ENCODE measurements at regions not wholly inside any gene's neighbourhood (a gene's known extent, or its start where the extent isn't known, plus 50 kb on each side); places are given as distances from the start of the nearest gene placed in this dataset.

DNA sequence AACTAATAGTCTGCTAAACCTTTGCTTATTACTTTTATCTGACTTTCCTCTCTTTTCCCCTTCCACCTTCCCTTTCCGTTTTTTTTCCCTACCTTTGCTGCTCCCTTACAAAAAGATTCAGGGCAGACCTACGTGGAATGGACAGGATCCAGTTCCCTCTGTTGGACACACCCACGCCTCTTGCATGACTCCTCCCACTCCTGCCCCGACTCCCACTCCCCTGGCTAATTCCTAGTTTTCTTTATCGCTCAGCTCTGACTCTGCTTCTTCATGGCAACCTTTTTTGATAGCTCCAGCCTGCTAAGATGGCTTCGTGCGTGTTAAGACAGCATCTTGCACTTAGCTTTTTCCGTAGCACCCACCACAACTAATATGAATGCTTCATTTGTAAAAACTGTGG, 715.6 kb upstream of the NRSN1 start:
- no peak overlapping the region for H3K9ac ChIP-seq (ENCODE audit: low read depth, low read length)
- intact Hi-C loops (cut with micrococcal nuclease) = loop anchor here (10.0 kb wide), 1 partner anchor 456 kb away; no protein-coding TSS in a partner anchor
- no peak overlapping the region for H2BK15ac ChIP-seq (ENCODE audit: low read depth, low read length)
- no peak overlapping the region for H2AFZ ChIP-seq (replicated peaks; ENCODE audit: low read length, poor library complexity)
- peaks cover 6% of the 10 kb centered on the region for H3K4me1 ChIP-seq (ENCODE audit: control insufficient read depth, insufficient read depth, low read length)
- TF ChIP-seq, protein P1, sequence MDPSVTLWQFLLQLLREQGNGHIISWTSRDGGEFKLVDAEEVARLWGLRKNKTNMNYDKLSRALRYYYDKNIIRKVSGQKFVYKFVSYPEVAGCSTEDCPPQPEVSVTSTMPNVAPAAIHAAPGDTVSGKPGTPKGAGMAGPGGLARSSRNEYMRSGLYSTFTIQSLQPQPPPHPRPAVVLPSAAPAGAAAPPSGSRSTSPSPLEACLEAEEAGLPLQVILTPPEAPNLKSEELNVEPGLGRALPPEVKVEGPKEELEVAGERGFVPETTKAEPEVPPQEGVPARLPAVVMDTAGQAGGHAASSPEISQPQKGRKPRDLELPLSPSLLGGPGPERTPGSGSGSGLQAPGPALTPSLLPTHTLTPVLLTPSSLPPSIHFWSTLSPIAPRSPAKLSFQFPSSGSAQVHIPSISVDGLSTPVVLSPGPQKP (IDR thresholded peaks at IDR 0.05; ENCODE audit: borderline replicate concordance, low read depth, low read length) = no peak
- 97% methylated on average over 7 of the region's 8 CpGs; no CpG with 5 or more reads in 1 of the 2 experiments for WGBS, 2 experiments (ENCODE audit: extremely low coverage in 2 of 2, insufficient read length in 1 of 2)
- no peak overlapping the region for H2BK120ac ChIP-seq (ENCODE audit: low read depth, low read length)
- in situ Hi-C loops (cut with MboI; ENCODE audit: low sequenced_read_pairs) = no loop called here
- peaks cover 4% of the 10 kb centered on the region for H3K9me1 ChIP-seq (ENCODE audit: insufficient read depth, low read length)
- no peak overlapping the region for H4K8ac ChIP-seq (ENCODE audit: low read depth in 2 of 2, low read length in 2 of 2)
- peaks cover 3% of the 10 kb centered on the region; the same call in 1 of the 2 replicates for H4K20me1 ChIP-seq (ENCODE audit: insufficient read depth, low read length)
- no TSS peak for BruUV-seq (replicated peaks)
- POLR2A ChIA-PET (ENCODE audit: unreplicated experiment) = no interaction called here
- H3K27ac ChIP-seq (ENCODE audit: insufficient read depth, low read length) = no peak overlapping the region
- H2BK5ac ChIP-seq (ENCODE audit: low read depth, low read length, poor library complexity, severe bottlenecking) = no peak overlapping the region
- H3K4me2 ChIP-seq (ENCODE audit: low read depth, low read length) = no peak overlapping the region
- ATAC-seq (ENCODE audit: low read depth) = no peak
- no peak overlapping the region for H2AK5ac ChIP-seq (ENCODE audit: low read depth, low read length)
- no peak overlapping the region for H3K56ac ChIP-seq (ENCODE audit: extremely low read depth, insufficient read depth, low read length)
- no peaks in the 10 kb centered on the region for H3K79me1 ChIP-seq (ENCODE audit: low read depth in 1 of 2, low read length in 2 of 2)
- no peak for DNase-seq
- H3K14ac ChIP-seq (replicated peaks; ENCODE audit: low read depth, low read length) = no peak overlapping the region
- no peak overlapping the region for H3K4ac ChIP-seq (ENCODE audit: low read depth, low read length)
- no peak overlapping the region for H3K4me3 ChIP-seq (ENCODE audit: insufficient read depth, low read depth, low read length)
- dilution Hi-C loops (cut with HindIII; ENCODE audit: low sequenced_read_pairs, unreplicated experiment) = no loop called here
- H3K27me3 ChIP-seq (ENCODE audit: control insufficient read depth, insufficient read depth, low read length) = no peaks in the 10 kb centered on the region
- no peak overlapping the region for H3K18ac ChIP-seq (ENCODE audit: low read depth, low read length)
- CTCF ChIA-PET = no interaction called here
- H4K5ac ChIP-seq (ENCODE audit: low read depth, low read length) = no peak overlapping the region
- no peak overlapping the region for H3K23ac ChIP-seq (ENCODE audit: low read depth, low read length)
- no peaks in the 10 kb centered on the region for H3K9me3 ChIP-seq (ENCODE audit: control insufficient read depth, insufficient read depth, low read length)
- no peak overlapping the region for H2BK20ac ChIP-seq (ENCODE audit: low read depth, low read length)
- H2AK9ac ChIP-seq (replicated peaks; ENCODE audit: low read depth, low read length, poor library complexity) = no peak overlapping the region
- H4K91ac ChIP-seq (ENCODE audit: insufficient read depth, low read depth, low read length) = no peak overlapping the region
- no peaks in the 10 kb centered on the region for H3K36me3 ChIP-seq (ENCODE audit: control insufficient read depth, insufficient read depth, low read length)
